HUES64 (cell line): ENCODE measurements at regions not wholly inside any gene's neighbourhood (a gene's known extent, or its start where the extent isn't known, plus 50 kb on each side); places are given as distances from the start of the nearest gene placed in this dataset.
"Not testable (repeated sequence)": the region's sequence is repeated elsewhere in the genome, so short reads cannot be mapped to it uniquely, and the experiment has no call there.

Experiments
- H3K27ac ChIP-seq: 2 replicates; pipeline ENCODE4 v1.7.0; 2013; ENCODE audit warnings: low read depth, low read length, inconsistent platforms
- H3K27me3 ChIP-seq: 2 replicates; pipeline ENCODE4 v1.6.1; 2013; ENCODE audit warnings: mild to moderate bottlenecking, low read length; ENCODE audit not compliant: insufficient read depth
- H3K36me3 ChIP-seq: 2 replicates; pipeline ENCODE4 v1.6.1; 2013; ENCODE audit warnings: mild to moderate bottlenecking, low read length; ENCODE audit not compliant: insufficient read depth
- H3K4me1 ChIP-seq: 2 replicates; pipeline ENCODE4 v1.6.1; 2013; ENCODE audit warnings: mild to moderate bottlenecking, low read length, moderate library complexity; ENCODE audit not compliant: insufficient read depth
- H3K4me3 ChIP-seq: 2 replicates; pipeline ENCODE4 v1.5.1; 2013; ENCODE audit warnings: mild to moderate bottlenecking, low read length, moderate library complexity
- H3K9ac ChIP-seq: 2 replicates; pipeline ENCODE4 v1.6.1; 2013; ENCODE audit warnings: mild to moderate bottlenecking, low read depth, low read length
- H3K9me3 ChIP-seq: 2 replicates; pipeline ENCODE4 v1.6.1; 2013; ENCODE audit warnings: low read depth, low read length; ENCODE audit not compliant: insufficient read depth
- WGBS: fragments of 150-250, 120-280 bp; methylation state at CpG from one replicate; pipeline ENCODE4 v1.1.7; 2013; ENCODE audit warnings: missing lambda C conversion rate; 5-methylcytosine and 5-hydroxymethylcytosine counted together

DNA sequence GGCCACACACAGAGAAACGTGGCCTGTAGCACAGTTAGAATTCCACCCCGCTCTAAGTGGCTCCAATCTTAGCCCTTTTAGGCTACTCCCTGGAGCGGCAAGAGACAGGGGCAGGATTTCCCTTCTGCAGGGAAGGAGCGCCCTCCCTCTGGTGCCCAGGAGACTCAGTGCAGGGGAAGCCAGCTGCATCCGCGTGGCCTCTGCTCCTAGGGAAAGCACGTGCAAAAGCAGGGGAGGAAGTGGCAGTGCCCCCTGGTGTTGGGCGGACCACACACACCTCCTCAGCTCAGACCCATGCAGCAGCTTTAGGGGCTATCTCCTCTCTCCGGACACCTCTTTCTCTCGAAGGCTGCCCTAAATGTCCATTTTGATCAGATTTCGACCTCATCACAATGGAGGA, 50.0 kb downstream of the SPRING1 start:
- no peaks in the 10 kb centered on the region for H3K27me3 ChIP-seq
- no peaks in the 10 kb centered on the region for H3K36me3 ChIP-seq
- H3K4me3 ChIP-seq = no peak overlapping the region
- WGBS = 65% methylated on average over 11 of the region's 11 CpGs
- H3K4me1 ChIP-seq = no peaks in the 10 kb centered on the region
- no peak overlapping the region for H3K9ac ChIP-seq
- no peaks in the 10 kb centered on the region for H3K9me3 ChIP-seq
- no peak overlapping the region for H3K27ac ChIP-seq

DNA sequence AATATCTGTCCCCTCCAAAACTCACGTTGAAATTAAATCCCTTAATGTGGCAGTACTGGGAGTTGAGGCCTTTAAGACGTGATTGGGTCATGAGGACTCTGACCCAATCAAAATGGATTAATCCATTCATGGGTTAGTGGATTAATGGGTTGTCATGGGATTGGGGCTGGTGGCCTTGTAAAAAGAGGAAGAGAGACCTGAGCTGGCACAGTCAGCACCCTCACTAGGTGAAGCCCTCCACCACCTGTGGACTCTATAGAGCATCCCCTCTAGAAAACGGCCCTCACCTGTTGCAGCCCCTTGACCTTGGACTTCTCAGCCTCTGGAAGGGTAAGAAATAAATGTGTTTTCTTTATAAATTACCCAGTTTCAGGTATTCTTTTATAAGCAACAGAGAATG, 53.0 kb downstream of the SPRING1 start:
- Histone ChIP-seq H3K36me3 (no peaks in the 10 kb centered on the region), H3K9me3 (no peaks in the 10 kb centered on the region), H3K4me1 (no peaks in the 10 kb centered on the region), H3K4me3 (no peak overlapping the region), H3K9ac (no peak overlapping the region), H3K27me3 (no peaks in the 10 kb centered on the region), H3K27ac (no peak overlapping the region)
- 98% methylated on average over 2 of the region's 3 CpGs for WGBS

DNA sequence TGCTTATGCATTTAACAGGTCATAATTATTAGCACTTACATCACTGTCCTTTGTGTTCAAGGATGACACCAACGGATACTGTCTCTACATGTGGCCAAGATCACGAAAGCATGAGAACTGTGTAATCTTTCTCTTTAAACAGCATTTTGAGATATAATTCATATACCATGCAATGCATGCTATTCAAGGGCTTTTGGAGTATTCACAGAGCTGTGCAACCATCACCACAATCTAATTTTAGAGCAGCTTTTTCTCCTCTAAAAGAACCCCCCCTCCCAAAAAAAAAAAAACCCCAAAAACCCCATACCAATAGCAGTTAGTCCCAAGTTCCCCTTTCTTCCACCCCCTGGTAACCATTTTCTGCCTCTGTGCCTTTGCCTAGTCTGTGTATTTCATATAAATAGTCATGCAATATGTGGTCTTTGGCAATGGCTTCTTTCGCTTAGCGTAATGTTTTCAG, 60.6 kb downstream of the SPRING1 start:
- Histone ChIP-seq H3K9me3 (no peaks in the 10 kb centered on the region), H3K4me1 (peaks cover 2% of the 10 kb centered on the region; the same call in 1 of the 2 replicates), H3K27ac (no peak overlapping the region), H3K9ac (no peak overlapping the region), H3K4me3 (no peak overlapping the region), H3K36me3 (no peaks in the 10 kb centered on the region), H3K27me3 (no peaks in the 10 kb centered on the region)
- WGBS = 96% methylated on average over 4 of the region's 4 CpGs

DNA sequence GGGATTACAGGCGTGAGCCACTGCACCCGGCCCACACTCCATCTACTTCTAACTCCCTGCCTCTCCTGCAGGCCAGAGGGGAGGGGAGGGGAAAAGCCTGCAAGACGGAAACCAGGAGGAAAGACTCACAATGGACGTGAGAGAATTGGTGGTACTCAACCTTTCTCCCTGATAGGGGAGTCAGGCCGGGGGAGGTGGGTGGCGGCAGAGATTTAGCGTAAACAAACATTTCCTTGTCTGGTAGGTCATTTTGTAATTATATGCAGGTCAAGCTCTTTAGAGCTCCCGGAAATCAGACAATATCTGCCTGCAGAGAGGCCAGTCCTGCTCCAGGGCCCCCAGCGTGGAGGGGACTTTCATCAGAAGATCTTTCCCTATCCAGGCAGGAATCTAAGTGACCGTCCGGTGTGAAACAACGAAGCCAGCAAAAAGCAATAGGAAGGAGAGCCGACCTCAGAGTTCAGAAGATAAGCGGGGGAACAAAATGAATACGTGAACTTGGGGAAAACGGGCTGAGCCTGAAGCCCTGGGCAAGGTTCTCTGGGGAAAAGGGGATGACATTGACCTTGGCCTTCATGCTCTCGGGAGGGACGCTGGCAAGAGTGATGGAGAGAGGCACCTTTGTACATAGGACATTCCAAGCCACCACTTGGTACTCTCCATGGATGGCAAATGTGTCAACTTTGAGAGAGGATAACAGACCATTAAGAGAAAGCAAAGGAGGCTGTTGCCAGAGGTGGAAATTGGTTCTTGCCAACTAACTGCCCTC, 62.3 kb downstream of the SPRING1 start:
- no peak overlapping the region for H3K4me3 ChIP-seq
- peaks cover 2% of the 10 kb centered on the region; the same call in 1 of the 2 replicates for H3K4me1 ChIP-seq
- H3K9me3 ChIP-seq = no peaks in the 10 kb centered on the region
- no peaks in the 10 kb centered on the region for H3K27me3 ChIP-seq
- no peaks in the 10 kb centered on the region for H3K36me3 ChIP-seq
- H3K27ac ChIP-seq = no peak overlapping the region
- 78% methylated on average over 16 of the region's 18 CpGs for WGBS
- H3K9ac ChIP-seq = no peak overlapping the region

DNA sequence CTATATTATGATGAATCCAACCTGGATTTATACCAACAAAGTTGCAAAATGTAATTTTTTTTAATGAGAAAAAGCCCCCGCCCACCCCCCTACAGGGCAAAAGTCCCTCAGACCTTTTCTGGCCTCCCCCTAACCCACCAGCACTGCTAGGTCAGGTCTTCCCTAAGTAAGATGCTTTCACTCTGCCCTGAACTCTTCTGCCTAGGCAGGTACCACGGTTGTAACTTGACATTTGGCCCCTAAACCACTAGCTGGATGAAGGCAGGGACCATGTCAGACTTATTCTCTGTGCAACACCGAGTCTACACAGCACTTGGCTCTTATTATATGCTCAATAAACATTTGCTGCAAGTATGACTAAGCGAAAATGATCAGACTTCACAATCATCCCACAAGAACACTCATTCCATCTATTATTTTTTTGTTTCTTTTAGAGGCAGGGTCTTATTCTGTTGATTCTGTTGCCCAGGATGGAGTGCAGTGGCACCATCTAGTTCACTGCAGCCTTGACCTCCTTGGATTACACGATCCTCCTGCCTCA, 63.2 kb downstream of the SPRING1 start:
- H3K27ac ChIP-seq = no peak overlapping the region
- WGBS = 90% methylated on average over 5 of the region's 5 CpGs
- H3K9ac ChIP-seq = no peak overlapping the region
- peaks cover 2% of the 10 kb centered on the region; the same call in 1 of the 2 replicates for H3K4me1 ChIP-seq
- no peaks in the 10 kb centered on the region for H3K9me3 ChIP-seq
- H3K4me3 ChIP-seq = no peak overlapping the region
- H3K36me3 ChIP-seq = no peaks in the 10 kb centered on the region
- H3K27me3 ChIP-seq = no peaks in the 10 kb centered on the region

DNA sequence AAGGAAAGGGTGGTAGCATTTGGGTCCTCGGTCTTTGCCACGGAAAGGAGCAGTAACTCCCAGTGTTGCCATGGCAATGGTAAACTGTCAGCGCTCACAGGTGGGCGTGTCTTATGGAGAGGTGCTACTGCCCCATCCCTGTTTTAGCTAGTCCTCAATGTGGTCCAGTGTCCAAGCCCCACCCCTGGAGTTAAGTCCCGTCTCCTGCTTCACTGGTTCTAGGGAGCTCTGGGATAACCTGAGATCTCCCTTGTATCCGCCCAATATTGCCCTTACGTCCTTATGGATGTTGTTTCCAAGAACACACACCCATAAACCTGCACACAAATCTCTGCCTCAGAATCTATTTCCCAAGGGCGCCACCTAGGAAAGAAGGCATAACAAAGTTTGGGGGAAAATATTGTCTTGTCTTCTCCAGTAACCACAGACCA, 64.2 kb downstream of the SPRING1 start:
- no peak overlapping the region for H3K27ac ChIP-seq
- no peak overlapping the region for H3K4me3 ChIP-seq
- H3K36me3 ChIP-seq = no peaks in the 10 kb centered on the region
- 82% methylated on average over 8 of the region's 8 CpGs for WGBS
- no peaks in the 10 kb centered on the region for H3K27me3 ChIP-seq
- peaks cover 2% of the 10 kb centered on the region; the same call in 1 of the 2 replicates for H3K4me1 ChIP-seq
- no peak overlapping the region for H3K9ac ChIP-seq
- no peaks in the 10 kb centered on the region for H3K9me3 ChIP-seq

DNA sequence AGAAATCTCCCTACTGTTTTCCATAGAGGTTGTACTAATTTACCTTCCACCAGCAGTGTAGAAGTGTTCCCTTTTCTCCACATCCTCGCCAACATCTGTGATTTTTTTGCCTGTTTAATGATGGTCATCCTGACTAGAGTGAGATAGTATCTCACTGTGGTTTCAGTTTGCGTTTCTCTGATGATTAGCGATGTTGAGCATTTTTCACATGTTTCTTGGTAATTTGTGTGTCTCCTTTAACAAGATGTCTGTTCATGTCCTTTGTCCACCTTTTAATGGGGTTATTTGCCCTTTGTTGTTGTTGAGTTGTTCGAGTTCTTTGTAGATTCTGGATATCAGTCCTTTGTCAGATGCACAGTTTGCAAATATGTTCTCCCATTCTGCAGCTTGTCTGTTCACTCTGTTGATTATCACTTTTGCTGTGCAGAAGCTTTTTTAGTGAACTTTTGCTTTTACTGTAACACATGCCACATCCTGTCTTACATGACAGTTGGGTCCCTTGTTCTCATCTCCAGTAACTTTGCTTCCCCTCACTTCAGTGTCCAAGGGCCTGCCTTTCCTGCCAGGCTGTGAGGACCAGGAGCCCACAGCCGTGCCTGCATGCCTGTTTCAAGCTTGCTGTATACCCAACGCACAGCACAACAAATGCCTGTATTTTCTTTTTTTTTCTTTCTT, 64.9 kb downstream of the SPRING1 start:
- no peaks in the 10 kb centered on the region for H3K9me3 ChIP-seq
- no peak overlapping the region for H3K4me3 ChIP-seq
- H3K36me3 ChIP-seq = no peaks in the 10 kb centered on the region
- no peaks in the 10 kb centered on the region for H3K27me3 ChIP-seq
- H3K27ac ChIP-seq = no peak overlapping the region
- peaks cover 2% of the 10 kb centered on the region; the same call in 1 of the 2 replicates for H3K4me1 ChIP-seq
- 90% methylated on average over 6 of the region's 6 CpGs for WGBS
- H3K9ac ChIP-seq = no peak overlapping the region

DNA sequence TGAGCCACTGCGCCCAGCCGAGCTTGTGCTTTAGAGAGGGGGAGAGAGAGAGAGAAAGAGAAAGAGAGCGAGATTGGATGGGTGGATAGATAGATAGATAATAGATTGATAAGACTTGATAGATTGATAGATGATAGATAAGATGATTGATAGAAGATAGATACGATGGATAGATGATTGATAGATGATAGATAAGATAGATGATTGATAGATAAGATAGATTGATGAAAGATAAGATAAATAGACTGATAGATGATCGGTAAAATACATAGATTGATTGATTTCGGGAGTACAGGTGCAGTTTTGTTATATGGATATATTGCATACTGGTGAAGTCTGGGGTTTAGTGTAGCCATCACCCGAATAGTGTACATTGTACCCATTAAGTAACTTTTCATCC, 65.9 kb downstream of the SPRING1 start:
- Histone ChIP-seq H3K4me1 (peaks cover 2% of the 10 kb centered on the region; the same call in 1 of the 2 replicates), H3K27ac (no peak overlapping the region)
- WGBS = 89% methylated on average over 7 of the region's 7 CpGs

DNA sequence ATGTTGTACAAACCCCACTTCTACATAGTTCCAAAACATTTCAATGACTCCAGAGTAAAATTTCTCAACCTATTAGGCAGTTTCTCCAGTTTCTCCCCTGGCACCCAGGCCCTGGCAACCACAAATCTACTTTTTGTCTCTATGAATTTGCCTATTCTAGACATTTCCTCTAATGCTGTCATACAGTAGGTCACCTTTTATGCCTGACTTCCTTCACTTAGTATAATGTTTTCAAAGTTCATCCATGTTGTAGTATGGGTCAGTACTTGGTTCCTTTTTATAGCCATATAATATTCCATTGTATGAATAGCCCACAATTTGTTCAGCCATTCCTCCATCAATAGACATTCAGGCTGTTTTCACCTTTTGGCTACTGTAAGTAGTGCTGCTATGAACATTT, 67.0 kb downstream of the SPRING1 start:
- H3K4me1 ChIP-seq = peaks cover 10% of the 10 kb centered on the region; the same call in 1 of the 2 replicates
- H3K4me3 ChIP-seq = no peak overlapping the region
- H3K9me3 ChIP-seq = no peaks in the 10 kb centered on the region
- no peaks in the 10 kb centered on the region for H3K36me3 ChIP-seq
- no peak overlapping the region for H3K9ac ChIP-seq
- no peaks in the 10 kb centered on the region for H3K27me3 ChIP-seq
- no peak overlapping the region for H3K27ac ChIP-seq

More for the DNA sequence above, 65.9 kb downstream of the SPRING1 start:
- no peak overlapping the region for H3K9ac ChIP-seq
- no peaks in the 10 kb centered on the region for H3K27me3 ChIP-seq
- H3K4me3 ChIP-seq = no peak overlapping the region
- H3K9me3 ChIP-seq = no peaks in the 10 kb centered on the region
- no peaks in the 10 kb centered on the region for H3K36me3 ChIP-seq

DNA sequence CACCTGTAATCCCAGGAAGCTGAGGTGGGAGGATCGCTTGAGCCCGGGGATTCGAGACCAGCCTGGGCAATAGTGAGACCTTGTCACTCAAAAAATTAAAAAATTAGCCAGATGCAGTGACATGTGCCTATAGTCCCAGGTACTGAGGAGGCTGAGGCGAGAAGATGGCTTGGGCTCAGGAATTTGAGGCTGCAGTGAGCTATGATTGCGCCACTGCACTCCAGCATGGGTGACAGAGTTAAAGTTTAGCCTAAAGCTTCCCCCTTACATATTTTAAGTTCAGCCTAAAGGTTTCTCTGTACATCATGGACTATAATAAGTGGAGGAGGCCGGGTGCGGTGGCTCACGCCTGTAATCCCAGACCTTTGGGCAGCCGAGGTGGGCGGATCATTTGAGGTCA, 70.1 kb downstream of the SPRING1 start:
- WGBS = 96% methylated on average over 10 of the region's 10 CpGs
- Histone ChIP-seq H3K4me3 (no peak overlapping the region), H3K4me1 (peaks cover 18% of the 10 kb centered on the region), H3K9ac (no peak overlapping the region), H3K36me3 (no peaks in the 10 kb centered on the region), H3K9me3 (no peaks in the 10 kb centered on the region), H3K27me3 (no peaks in the 10 kb centered on the region), H3K27ac (no peak overlapping the region)

DNA sequence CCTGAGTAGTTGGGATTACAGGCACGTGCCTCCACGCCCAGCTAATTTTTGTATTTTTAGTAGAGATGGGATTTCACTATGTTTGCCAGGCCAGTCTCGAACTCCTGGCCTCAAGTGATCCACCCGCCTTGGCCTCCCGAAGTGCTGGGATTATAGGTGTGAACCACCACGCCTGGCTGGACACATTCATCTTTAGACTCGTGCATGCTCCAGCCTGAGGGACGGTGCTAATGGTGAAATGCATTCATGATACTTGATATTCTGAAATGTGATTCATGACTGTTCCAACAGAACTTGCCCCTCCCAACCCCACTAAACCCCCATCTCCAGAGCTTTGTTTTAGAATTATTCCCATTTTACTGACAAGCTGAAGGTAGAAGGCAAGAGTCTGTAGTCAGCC, 71.0 kb downstream of the SPRING1 start:
- WGBS = 94% methylated on average over 8 of the region's 8 CpGs
- H3K4me1 ChIP-seq = peaks cover 24% of the 10 kb centered on the region
- H3K36me3 ChIP-seq, H3K9ac ChIP-seq, H3K9me3 ChIP-seq, H3K4me3 ChIP-seq, H3K27me3 ChIP-seq, H3K27ac ChIP-seq: not testable (repeated sequence)
